ENCODE measurements at regions not wholly inside any gene's neighbourhood (a gene's known extent, or its start where the extent isn't known, plus 50 kb on each side); places are given as distances from the start of the nearest gene placed in this dataset.
"Not testable (repeated sequence)": the region's sequence is repeated elsewhere in the genome, so short reads cannot be mapped to it uniquely, and the experiment has no call there.

DNA sequence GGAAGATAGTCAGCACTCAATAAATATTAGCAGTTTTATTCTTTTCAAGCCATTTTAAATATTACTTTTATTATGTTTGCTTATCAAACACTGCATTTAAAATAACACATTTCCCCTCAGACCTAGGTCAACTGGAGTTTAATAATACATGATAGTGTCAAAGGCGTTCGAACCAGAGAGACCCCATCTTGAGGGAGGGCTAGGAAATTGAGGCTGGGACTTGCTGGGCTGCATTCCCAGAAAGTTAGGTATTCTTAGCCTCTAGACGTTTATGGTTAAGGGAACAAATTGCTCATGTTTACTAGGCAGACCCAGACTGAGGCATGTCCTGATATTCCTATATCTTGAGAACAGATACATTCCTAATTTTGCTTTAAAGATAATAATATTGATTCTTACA is 426.5 kb downstream of the METTL4 start:
- in situ Hi-C loops (cut with MboI; ENCODE audit: low sequenced_read_pairs) = loop anchor here (25.0 kb wide), 1 partner anchor 392 kb away; no protein-coding TSS in a partner anchor
- no peak for DNase-seq (ENCODE audit: low spot score in 2 of 2)
- Histone ChIP-seq H3K4me3 (no peak overlapping the region), H3K9me3 (no peaks in the 10 kb centered on the region), H3K4me1 (no peaks in the 10 kb centered on the region), H3K36me3 (replicated peaks) (no peaks in the 10 kb centered on the region), H3K27me3 (ENCODE audit: low read depth) (no peaks in the 10 kb centered on the region)

DNA sequence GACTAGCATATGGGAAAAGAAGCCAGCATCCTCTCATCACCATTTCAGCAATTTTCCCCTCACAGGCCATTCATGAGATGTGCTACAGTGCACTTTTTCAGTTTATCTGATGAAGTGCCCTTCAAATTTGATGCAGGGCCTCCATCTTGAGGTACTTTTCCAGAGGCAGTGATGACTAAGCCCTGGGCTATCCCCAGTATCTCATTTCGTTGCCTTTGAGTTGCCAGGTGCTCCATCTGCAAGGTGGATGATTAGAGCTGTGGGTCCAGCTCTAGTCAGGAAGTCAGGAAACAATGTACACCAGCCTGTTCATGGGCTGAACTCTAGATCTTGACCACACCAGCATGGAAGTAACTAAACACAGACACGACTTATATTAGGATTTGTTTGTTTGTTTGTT is 425.2 kb downstream of the METTL4 start:
- Histone ChIP-seq H3K36me3 (replicated peaks) (no peaks in the 10 kb centered on the region), H3K4me3 (no peak overlapping the region), H3K4me1 (no peaks in the 10 kb centered on the region), H3K27me3 (ENCODE audit: low read depth) (no peaks in the 10 kb centered on the region), H3K9me3 (no peaks in the 10 kb centered on the region)
- in situ Hi-C loops (cut with MboI; ENCODE audit: low sequenced_read_pairs) = loop anchor here (25.0 kb wide), 1 partner anchor 391 kb away; no protein-coding TSS in a partner anchor
- no peak for DNase-seq (ENCODE audit: low spot score in 2 of 2)

DNA sequence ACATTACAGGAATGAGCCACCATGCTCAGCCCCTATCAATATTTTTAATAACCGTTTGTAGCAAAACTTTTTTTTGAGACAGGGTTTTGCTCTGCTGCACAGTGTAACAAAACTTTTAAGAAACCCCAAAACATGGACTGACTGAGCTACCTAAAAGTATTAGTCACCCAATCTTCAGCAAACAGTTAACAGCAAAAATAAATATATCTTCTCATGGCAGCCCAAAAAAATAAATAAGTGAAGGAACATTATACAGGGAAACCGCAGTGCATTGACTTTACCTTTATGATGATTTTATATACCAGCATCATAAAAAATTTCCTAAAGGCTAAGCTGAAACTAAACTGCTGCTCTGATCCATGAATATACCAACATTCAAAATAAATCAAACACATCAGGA is 424.6 kb downstream of the METTL4 start:
- H3K4me1 ChIP-seq = no peaks in the 10 kb centered on the region
- DNase-seq (ENCODE audit: low spot score in 2 of 2) = no peak
- no peaks in the 10 kb centered on the region for H3K27me3 ChIP-seq (ENCODE audit: low read depth)
- in situ Hi-C loops (cut with MboI; ENCODE audit: low sequenced_read_pairs) = loop anchor here (25.0 kb wide), 1 partner anchor 391 kb away; no protein-coding TSS in a partner anchor
- no peaks in the 10 kb centered on the region for H3K9me3 ChIP-seq
- no peaks in the 10 kb centered on the region for H3K36me3 ChIP-seq (replicated peaks)
- H3K4me3 ChIP-seq = no peak overlapping the region

DNA sequence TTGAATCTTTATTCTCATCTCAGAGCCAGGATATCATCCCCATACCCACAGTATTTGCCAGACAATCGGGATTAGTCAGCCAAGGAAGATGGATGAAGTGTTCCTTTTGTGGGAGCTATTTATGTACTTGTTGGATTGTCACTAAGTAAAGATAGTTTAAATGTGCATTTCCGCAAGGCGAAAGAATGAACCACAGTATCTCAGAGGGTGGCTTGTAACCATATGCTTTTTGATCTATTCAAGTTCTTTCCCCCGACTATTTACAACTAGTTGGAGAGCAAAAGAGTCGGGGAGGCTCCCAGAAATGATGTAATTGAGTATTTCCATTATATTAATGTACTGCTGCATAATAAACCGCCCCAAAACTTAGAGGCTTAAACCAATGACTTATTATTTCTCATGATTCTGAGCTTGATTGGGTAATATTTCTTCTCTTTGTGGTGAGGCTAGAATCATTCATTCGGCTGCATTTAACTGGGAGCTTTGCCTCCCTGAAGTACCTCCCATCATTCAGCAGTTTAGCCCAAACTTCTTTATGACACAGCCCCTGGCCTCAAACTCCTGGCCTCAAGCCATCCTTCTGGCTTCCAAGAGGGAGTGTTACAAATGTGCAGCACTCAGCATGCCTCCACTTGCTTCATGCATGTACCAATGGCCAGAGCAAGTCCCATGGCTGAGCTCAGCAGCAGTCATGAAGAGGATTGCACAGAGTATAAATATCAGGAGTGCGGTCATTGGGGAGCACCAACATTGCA is 423.7 kb downstream of the METTL4 start:
- H3K4me1 ChIP-seq = no peaks in the 10 kb centered on the region
- H3K9me3 ChIP-seq = no peaks in the 10 kb centered on the region
- peak in 1 of 2 experiments; percentile 23 for DNase-seq (ENCODE audit: low spot score in 2 of 2)
- no peaks in the 10 kb centered on the region for H3K27me3 ChIP-seq (ENCODE audit: low read depth)
- no peak overlapping the region for H3K4me3 ChIP-seq
- H3K36me3 ChIP-seq (replicated peaks) = no peaks in the 10 kb centered on the region
- in situ Hi-C loops (cut with MboI; ENCODE audit: low sequenced_read_pairs) = loop anchor here (25.0 kb wide), 1 partner anchor 390 kb away; no protein-coding TSS in a partner anchor

DNA sequence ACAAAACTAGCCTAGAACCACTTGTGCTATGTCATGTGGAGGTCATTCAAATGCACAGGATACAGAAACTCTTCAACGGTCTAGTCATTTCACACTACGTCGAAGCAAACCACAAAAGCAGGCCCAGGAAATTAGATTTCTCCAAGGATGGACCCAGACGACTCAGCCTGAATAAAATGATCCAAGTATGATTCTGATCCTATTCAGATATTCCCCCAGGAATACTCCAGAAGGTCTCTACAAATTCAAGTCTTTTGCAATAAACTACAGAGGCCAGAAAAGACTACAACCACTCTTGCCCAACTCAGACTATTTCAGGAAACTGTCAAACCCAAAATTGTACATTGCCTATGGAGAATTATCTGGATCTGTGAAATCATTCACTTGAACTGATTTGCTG is 422.5 kb downstream of the METTL4 start:
- Histone ChIP-seq H3K9me3 (no peaks in the 10 kb centered on the region), H3K4me1 (no peaks in the 10 kb centered on the region), H3K4me3 (no peak overlapping the region), H3K36me3 (replicated peaks) (no peaks in the 10 kb centered on the region), H3K27me3 (ENCODE audit: low read depth) (no peaks in the 10 kb centered on the region)
- no peak for DNase-seq (ENCODE audit: low spot score in 2 of 2)
- in situ Hi-C loops (cut with MboI; ENCODE audit: low sequenced_read_pairs) = loop anchor here (25.0 kb wide), 1 partner anchor 388 kb away; no protein-coding TSS in a partner anchor

DNA sequence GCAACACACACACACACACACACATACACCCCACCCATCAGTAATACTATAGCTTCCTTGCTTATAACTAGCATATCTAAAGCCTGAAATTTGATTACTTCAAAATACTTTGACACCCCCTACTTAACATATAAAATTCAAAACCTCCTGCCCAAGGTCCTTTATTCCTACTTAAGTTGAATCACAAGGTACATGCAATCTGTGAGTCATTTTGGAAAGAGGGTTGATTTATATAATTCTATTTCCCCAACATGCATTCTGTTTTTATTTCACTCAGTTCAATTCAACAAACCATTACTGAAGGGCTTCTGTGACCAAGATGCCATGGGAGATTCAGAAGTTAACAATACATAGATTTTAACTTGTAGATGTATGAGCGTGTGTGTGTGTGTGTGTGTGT is 420.7 kb downstream of the METTL4 start:
- no peaks in the 10 kb centered on the region for H3K4me1 ChIP-seq
- no peaks in the 10 kb centered on the region for H3K27me3 ChIP-seq (ENCODE audit: low read depth)
- no peak overlapping the region for H3K4me3 ChIP-seq
- no peak for DNase-seq (ENCODE audit: low spot score in 2 of 2)
- in situ Hi-C loops (cut with MboI; ENCODE audit: low sequenced_read_pairs) = no loop called here
- H3K36me3 ChIP-seq (replicated peaks) = no peaks in the 10 kb centered on the region
- H3K9me3 ChIP-seq = no peaks in the 10 kb centered on the region

DNA sequence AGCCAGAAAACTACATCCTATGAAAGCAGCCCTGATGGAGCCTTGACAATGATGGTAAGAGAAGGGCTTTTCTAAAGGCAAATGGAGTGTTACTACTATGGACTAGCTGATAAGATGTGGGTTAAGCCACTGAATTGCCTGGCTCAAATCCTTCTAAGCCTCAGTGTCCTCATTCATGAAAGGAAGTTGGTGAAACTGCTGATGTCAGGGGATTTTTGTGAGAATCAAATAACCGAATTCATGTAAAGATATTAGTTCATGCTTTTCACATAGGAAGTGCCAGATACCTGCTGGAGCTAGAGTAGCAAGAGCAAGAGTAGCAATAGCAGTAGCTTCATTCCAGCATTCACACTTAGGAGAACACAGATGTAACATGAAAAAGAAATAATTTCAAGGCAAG is 417.0 kb downstream of the METTL4 start:
- no peaks in the 10 kb centered on the region for H3K4me1 ChIP-seq
- no peaks in the 10 kb centered on the region for H3K36me3 ChIP-seq (replicated peaks)
- no peak for DNase-seq (ENCODE audit: low spot score in 2 of 2)
- in situ Hi-C loops (cut with MboI; ENCODE audit: low sequenced_read_pairs) = no loop called here
- no peak overlapping the region for H3K4me3 ChIP-seq
- H3K9me3 ChIP-seq = no peaks in the 10 kb centered on the region
- H3K27me3 ChIP-seq (ENCODE audit: low read depth) = no peaks in the 10 kb centered on the region

DNA sequence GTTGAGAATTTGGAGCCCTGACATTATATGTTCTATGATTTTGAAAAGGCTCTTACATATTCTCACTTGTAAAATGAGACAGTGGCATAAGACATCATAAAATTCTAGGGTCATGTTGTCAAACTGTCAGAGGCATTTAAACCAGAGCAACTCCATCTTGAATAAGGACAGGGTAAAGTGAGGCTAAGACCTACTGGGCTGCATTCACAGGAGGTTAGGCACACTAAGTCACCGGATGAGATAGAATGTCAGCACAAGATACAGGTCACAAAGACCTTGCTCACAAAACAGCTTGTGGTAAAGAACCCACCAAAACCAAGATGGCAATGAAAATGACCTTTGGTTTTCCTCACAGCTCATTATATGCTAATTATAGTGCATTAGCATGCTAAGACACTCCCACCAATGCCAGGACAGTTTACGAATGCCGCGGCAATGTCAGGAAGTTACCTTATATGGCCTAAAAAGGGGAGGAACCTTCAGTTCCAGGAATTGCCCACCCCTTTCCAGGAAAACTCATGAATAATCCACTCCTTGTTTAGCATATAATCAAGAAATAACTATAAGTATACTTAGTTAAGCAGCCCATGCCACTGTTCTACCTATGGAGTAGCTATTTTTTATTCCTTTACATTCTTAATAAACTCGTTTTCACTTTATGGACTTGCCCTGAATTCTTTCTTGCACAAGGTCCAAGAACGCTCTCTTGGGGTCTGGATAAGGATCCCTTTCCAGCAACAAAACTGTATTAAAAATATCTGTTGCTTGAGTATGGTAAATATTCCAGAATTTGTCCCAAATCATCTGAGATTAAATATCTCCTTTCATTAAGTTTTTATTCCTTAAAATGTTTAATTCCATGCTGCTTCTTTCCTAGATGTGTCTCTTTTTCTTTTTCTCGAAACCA is 406.4 kb downstream of the METTL4 start:
- H3K36me3 ChIP-seq (replicated peaks) = no peaks in the 10 kb centered on the region
- in situ Hi-C loops (cut with MboI; ENCODE audit: low sequenced_read_pairs) = no loop called here
- no peaks in the 10 kb centered on the region for H3K27me3 ChIP-seq (ENCODE audit: low read depth)
- H3K4me3 ChIP-seq = no peak overlapping the region
- H3K4me1 ChIP-seq = no peaks in the 10 kb centered on the region
- DNase-seq (ENCODE audit: low spot score in 2 of 2) = no peak
- no peaks in the 10 kb centered on the region for H3K9me3 ChIP-seq

DNA sequence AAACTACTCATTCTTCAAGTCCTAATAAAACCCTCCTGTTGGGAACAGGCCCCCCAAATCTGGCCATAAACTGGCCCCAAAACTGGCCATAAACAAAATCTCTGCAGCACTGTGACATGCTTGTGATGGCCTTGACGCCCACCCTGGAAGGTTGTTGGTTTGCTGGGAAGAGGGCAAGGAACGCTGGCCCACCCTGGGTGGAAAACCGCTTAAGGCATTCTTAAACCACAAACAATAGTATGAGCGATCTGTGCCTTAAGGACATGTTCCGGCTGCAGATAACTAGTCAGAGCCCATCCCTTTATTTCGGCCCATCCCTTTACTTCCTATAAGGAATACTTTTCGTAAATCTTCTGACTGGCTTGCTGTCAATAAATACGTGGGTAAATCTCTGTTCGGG is 404.4 kb downstream of the METTL4 start:
- H3K4me1 ChIP-seq; H3K4me3 ChIP-seq; H3K27me3 ChIP-seq (ENCODE audit: low read depth); H3K36me3 ChIP-seq (replicated peaks); in situ Hi-C loops (cut with MboI; ENCODE audit: low sequenced_read_pairs); DNase-seq (ENCODE audit: low spot score in 2 of 2); H3K9me3 ChIP-seq: not testable (repeated sequence)

DNA sequence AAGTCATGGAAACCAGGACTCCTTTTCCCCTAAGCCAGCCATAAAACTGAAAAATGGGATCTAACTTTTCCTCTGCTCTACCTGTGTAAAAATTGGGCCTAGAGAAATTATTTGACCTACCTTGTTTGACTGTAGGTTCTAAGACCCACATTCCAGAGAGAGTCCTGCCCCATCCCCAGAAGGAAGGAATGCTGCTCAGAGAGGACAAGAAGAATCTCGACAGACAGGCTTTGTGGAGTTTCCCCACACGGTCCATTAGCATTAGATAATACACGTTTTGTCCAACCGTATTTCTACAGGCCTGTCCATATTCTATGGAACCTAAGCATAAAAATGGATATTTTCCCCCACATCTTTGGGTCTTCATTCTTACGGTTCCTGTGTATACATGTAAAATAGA is 403.3 kb downstream of the METTL4 start:
- Histone ChIP-seq H3K9me3 (no peaks in the 10 kb centered on the region), H3K36me3 (replicated peaks) (no peaks in the 10 kb centered on the region), H3K27me3 (ENCODE audit: low read depth) (no peaks in the 10 kb centered on the region), H3K4me1 (no peaks in the 10 kb centered on the region), H3K4me3 (no peak overlapping the region)
- in situ Hi-C loops (cut with MboI; ENCODE audit: low sequenced_read_pairs) = no loop called here
- no peak for DNase-seq (ENCODE audit: low spot score in 2 of 2)

DNA sequence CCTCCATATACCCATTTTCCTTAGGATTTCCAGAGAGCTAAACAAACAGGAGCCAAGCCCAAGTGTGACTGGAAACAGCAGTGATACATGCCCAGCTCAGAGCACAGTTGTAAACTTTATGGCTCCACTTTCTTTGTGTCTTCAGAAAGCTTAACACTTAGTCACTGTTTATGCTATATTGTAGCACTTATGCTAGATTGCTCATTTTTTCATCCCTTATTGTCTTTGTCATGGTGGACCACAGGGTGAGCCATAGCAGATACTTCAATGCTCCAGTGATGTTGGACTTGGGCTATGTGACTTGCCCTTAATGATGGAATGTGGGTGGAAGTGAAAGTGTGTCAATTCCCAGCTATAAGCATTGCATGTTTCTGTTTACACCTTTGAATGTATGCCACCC is 401.6 kb downstream of the METTL4 start:
- H3K27me3 ChIP-seq (ENCODE audit: low read depth) = no peaks in the 10 kb centered on the region
- H3K4me3 ChIP-seq = no peak overlapping the region
- no peaks in the 10 kb centered on the region for H3K36me3 ChIP-seq (replicated peaks)
- no peaks in the 10 kb centered on the region for H3K4me1 ChIP-seq
- in situ Hi-C loops (cut with MboI; ENCODE audit: low sequenced_read_pairs) = no loop called here
- no peak for DNase-seq (ENCODE audit: low spot score in 2 of 2)
- no peaks in the 10 kb centered on the region for H3K9me3 ChIP-seq

DNA sequence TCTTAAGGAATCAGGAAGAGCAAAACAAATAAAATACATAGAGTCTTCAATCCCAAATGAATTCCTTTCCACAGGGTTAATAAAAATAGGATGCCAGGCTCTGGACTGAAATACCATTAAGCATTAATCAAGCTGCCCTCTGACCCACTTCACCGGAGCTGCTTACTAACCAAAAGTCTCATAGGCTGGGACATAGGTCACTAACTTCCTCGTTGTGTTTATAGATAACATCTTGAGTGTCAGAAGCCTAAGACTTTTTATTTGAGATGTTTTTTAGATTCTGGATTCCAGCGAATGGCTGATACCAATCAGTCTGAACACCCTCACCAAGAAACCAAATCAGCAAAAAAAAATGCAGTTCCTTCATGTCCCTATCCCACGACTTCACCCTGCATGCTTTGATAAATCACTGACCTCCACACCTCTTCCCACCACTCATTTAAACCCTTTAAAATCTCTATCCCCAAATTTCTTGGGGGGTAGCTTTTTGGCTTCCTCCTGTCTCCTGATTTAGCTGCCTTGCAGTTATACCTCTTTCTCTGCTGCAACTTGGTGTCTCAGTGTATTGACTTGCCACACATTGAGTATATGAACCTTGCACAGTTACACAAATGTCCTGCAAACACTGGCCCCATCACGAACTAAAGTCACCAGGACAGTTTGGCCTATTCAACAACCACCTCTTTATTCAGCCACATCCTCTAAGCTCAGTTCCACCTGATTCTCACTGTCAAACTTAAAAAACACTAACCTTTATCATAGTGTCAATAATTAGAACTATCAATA is 399.3 kb downstream of the METTL4 start:
- in situ Hi-C loops (cut with MboI; ENCODE audit: low sequenced_read_pairs) = no loop called here
- Histone ChIP-seq H3K9me3 (no peaks in the 10 kb centered on the region), H3K4me3 (no peak overlapping the region)

DNA sequence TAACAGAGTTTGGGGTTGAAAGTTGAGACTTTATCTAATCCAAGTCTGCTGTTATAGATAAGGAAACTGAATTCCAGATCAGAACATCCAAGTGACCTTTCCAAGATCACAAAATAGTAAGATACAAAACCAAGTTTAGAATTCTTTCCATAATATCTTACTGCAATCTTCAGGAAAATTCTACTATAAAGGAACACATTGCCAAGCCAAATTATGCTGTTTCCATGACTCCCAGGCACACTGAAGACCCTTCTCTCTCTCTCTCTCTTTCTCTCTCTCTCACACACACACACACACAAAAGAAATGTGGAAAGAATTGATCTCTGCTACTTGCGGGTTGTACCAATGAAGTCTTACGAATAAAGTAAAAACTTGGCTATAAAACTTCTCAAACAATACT is 398.4 kb downstream of the METTL4 start:
- in situ Hi-C loops (cut with MboI; ENCODE audit: low sequenced_read_pairs) = no loop called here
- no peak for DNase-seq (ENCODE audit: low spot score in 2 of 2)
- H3K4me1 ChIP-seq = no peaks in the 10 kb centered on the region

More for the DNA sequence above, 399.3 kb downstream of the METTL4 start:
- H3K36me3 ChIP-seq (replicated peaks) = no peaks in the 10 kb centered on the region
- DNase-seq (ENCODE audit: low spot score in 2 of 2) = no peak
- H3K4me1 ChIP-seq = no peaks in the 10 kb centered on the region
- H3K27me3 ChIP-seq (ENCODE audit: low read depth) = no peaks in the 10 kb centered on the region

More for the DNA sequence above, 398.4 kb downstream of the METTL4 start:
- H3K4me3 ChIP-seq = no peak overlapping the region
- H3K27me3 ChIP-seq (ENCODE audit: low read depth) = no peaks in the 10 kb centered on the region
- no peaks in the 10 kb centered on the region for H3K36me3 ChIP-seq (replicated peaks)
- no peaks in the 10 kb centered on the region for H3K9me3 ChIP-seq

All from HAP-1 (cell line).